ENCODE measurements at regions not wholly inside any gene's neighbourhood (a gene's known extent, or its start where the extent isn't known, plus 50 kb on each side); places are given as distances from the start of the nearest gene placed in this dataset.

DNA sequence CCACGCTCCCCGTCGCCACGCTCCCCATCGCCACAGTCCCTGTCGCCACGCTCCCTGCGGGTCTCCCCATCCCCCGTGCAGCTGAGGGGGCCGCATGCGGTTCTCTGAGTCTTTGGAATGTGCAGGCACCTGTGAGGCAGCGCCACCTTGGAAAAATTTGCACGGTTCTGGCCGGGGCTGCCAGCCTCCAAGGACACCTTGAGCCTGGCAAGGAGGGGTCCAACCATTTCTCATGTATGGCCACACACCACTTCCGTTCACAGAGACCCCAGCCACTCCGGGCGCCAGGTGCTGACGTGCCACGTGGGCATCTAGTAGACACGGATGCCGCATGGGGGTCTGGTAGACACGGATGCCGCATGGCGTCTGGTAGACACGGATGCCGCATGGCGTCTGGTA lies 70.5 kb upstream of the ADGRA1 start:
- CTCF ChIA-PET = interaction anchor here (0.7 kb wide), 1 partner anchor 80 kb away, joined by 3 read pairs; no protein-coding TSS in a partner anchor
- BruUV-seq (replicated peaks) = no TSS peak
- no peaks in the 10 kb centered on the region for H3K4me1 Mint-ChIP-seq (ENCODE audit: insufficient read depth, unreplicated experiment)
- H3K27me3 Mint-ChIP-seq (ENCODE audit: insufficient read depth, unreplicated experiment) = no peaks in the 10 kb centered on the region
- DNase-seq (ENCODE audit: unreplicated experiment) = no peak
- no peaks in the 10 kb centered on the region for H3K36me3 Mint-ChIP-seq (ENCODE audit: insufficient read depth, unreplicated experiment)
- intact Hi-C loops (cut with micrococcal nuclease) = no loop called here
- TF ChIP-seq, protein P1, sequence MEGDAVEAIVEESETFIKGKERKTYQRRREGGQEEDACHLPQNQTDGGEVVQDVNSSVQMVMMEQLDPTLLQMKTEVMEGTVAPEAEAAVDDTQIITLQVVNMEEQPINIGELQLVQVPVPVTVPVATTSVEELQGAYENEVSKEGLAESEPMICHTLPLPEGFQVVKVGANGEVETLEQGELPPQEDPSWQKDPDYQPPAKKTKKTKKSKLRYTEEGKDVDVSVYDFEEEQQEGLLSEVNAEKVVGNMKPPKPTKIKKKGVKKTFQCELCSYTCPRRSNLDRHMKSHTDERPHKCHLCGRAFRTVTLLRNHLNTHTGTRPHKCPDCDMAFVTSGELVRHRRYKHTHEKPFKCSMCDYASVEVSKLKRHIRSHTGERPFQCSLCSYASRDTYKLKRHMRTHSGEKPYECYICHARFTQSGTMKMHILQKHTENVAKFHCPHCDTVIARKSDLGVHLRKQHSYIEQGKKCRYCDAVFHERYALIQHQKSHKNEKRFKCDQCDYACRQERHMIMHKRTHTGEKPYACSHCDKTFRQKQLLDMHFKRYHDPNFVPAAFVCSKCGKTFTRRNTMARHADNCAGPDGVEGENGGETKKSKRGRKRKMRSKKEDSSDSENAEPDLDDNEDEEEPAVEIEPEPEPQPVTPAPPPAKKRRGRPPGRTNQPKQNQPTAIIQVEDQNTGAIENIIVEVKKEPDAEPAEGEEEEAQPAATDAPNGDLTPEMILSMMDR (IDR thresholded peaks at IDR 0.05; ENCODE audit: unreplicated experiment) = no peak
- no peaks in the 10 kb centered on the region for H3K9me3 Mint-ChIP-seq (ENCODE audit: unreplicated experiment)
- no peak overlapping the region for H3K4me3 Mint-ChIP-seq (ENCODE audit: unreplicated experiment)
- POLR2A ChIA-PET = no interaction called here
- H3K27ac Mint-ChIP-seq (ENCODE audit: low read depth, unreplicated experiment) = no peak overlapping the region

DNA sequence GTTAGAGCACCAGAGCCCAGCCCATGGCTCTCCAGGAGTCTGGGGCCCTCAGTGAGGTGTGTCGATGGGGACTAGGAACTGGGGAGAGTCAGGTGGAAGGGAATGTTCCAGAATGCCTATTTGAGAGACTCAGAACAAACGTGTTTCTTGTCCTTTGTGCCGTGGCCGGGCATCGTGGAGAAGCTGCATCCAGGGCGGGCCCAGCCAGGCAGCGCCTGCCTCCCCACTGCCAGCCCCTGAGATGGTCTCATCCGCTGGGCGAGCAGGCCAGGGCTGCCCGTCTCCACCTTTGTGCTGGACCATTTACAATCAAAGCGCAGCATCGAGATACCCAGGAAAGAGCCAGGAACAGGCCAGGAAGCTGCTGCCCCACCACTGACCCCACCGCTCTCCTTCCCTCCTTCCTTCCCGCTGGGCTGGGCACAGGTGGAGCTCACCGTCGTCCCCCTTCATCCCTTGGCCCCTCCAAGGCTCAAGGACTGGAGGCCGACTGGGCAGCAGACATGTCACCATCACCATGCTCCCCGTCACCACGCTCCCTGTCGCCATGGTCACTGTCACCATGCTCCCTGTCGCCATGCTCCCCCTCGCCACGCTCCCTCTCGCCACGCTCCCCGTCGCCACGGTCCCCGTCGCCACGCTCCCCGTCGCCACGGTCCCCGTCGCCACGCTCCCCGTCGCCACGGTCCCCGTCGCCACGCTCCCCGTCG lies 71.1 kb upstream of the ADGRA1 start:
- H3K36me3 Mint-ChIP-seq (ENCODE audit: insufficient read depth, unreplicated experiment) = no peaks in the 10 kb centered on the region
- POLR2A ChIA-PET = no interaction called here
- TF ChIP-seq, protein P1 (IDR thresholded peaks at IDR 0.05; ENCODE audit: unreplicated experiment) = no peak
- H3K27me3 Mint-ChIP-seq (ENCODE audit: insufficient read depth, unreplicated experiment) = no peaks in the 10 kb centered on the region
- H3K27ac Mint-ChIP-seq (ENCODE audit: low read depth, unreplicated experiment) = no peak overlapping the region
- DNase-seq (ENCODE audit: unreplicated experiment) = no peak
- no peaks in the 10 kb centered on the region for H3K9me3 Mint-ChIP-seq (ENCODE audit: unreplicated experiment)
- CTCF ChIA-PET = interaction anchor here (0.7 kb wide), 1 partner anchor 80 kb away, joined by 3 read pairs; no protein-coding TSS in a partner anchor
- no peaks in the 10 kb centered on the region for H3K4me1 Mint-ChIP-seq (ENCODE audit: insufficient read depth, unreplicated experiment)
- no TSS peak for BruUV-seq (replicated peaks)
- H3K4me3 Mint-ChIP-seq (ENCODE audit: unreplicated experiment) = no peak overlapping the region
- intact Hi-C loops (cut with micrococcal nuclease) = no loop called here

DNA sequence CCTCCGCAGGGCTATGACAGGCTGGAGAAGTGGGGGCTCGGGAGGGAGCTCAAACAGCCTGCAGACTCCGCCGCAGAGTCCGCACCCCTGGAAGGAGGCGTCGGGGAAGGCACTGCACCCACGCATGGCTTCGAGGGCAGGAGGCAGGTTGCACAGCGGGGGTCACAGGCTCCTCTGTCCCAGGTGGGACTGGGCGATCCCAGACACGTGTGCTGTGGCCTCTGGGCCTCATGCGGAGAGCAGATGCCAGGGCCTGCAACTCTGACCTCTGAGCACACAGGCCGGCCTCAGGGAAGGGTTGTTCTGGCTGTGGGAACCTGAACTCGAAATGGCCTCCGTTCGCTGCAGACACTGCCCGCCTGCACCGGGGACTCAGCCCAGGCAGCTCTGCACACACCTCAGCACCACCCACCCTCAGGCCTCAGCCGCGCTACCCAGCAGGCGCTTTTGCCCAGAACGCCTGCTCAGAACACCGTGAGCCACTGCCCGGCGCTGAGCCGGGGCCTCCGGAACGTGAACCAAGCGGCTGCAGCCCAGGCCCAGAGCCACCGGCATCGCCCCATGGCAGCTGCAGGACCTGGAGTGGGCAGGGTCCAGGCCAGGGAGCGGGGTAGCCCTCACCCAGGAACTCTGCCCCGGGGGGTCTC lies 71.8 kb upstream of the ADGRA1 start:
- CTCF ChIA-PET = no interaction called here
- no peak overlapping the region for H3K27ac Mint-ChIP-seq (ENCODE audit: low read depth, unreplicated experiment)
- no peak for DNase-seq (ENCODE audit: unreplicated experiment)
- BruUV-seq (replicated peaks) = no TSS peak
- TF ChIP-seq, protein P1 (IDR thresholded peaks at IDR 0.05; ENCODE audit: unreplicated experiment) = no peak
- no peak overlapping the region for H3K4me3 Mint-ChIP-seq (ENCODE audit: unreplicated experiment)
- H3K36me3 Mint-ChIP-seq (ENCODE audit: insufficient read depth, unreplicated experiment) = no peaks in the 10 kb centered on the region
- no peaks in the 10 kb centered on the region for H3K27me3 Mint-ChIP-seq (ENCODE audit: insufficient read depth, unreplicated experiment)
- no peaks in the 10 kb centered on the region for H3K9me3 Mint-ChIP-seq (ENCODE audit: unreplicated experiment)
- intact Hi-C loops (cut with micrococcal nuclease) = no loop called here
- POLR2A ChIA-PET = no interaction called here
- H3K4me1 Mint-ChIP-seq (ENCODE audit: insufficient read depth, unreplicated experiment) = no peaks in the 10 kb centered on the region

DNA sequence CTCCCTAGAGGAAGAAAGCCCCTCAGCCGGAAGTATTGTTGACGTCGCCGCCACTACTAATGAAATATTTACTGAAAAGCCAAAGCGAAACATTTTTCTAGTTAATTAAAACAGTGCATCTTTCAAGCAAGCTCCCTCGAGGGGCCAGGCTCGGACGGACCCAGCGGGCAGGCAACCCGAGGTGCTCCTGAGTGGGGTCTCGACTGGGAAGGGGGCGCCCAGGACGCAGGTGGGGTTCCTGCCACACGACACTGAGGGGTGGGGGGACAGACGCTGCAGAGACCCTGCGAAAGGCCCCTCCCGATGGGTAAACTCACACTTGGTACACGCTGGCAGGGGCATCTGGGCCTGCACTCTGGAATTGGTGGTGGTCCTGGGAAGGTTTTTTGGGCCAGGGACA lies 72.4 kb upstream of the ADGRA1 start:
- intact Hi-C loops (cut with micrococcal nuclease) = no loop called here
- POLR2A ChIA-PET = no interaction called here
- H3K36me3 Mint-ChIP-seq (ENCODE audit: insufficient read depth, unreplicated experiment) = no peaks in the 10 kb centered on the region
- DNase-seq (ENCODE audit: unreplicated experiment) = no peak
- H3K27me3 Mint-ChIP-seq (ENCODE audit: insufficient read depth, unreplicated experiment) = no peaks in the 10 kb centered on the region
- CTCF ChIA-PET = no interaction called here
- no TSS peak for BruUV-seq (replicated peaks)
- no peaks in the 10 kb centered on the region for H3K9me3 Mint-ChIP-seq (ENCODE audit: unreplicated experiment)
- no peak overlapping the region for H3K4me3 Mint-ChIP-seq (ENCODE audit: unreplicated experiment)
- TF ChIP-seq, protein P1 (IDR thresholded peaks at IDR 0.05; ENCODE audit: unreplicated experiment) = no peak
- H3K27ac Mint-ChIP-seq (ENCODE audit: low read depth, unreplicated experiment) = no peak overlapping the region
- no peaks in the 10 kb centered on the region for H3K4me1 Mint-ChIP-seq (ENCODE audit: insufficient read depth, unreplicated experiment)
